Activated CD4-positive, alpha-beta T cell treated with anti-CD3 and anti-CD28 coated beads, Interleukin-2, amount 10 ng/mL, durations not matched to agents 7 days and 5 days (primary cell): ENCODE measurements at regions not wholly inside any gene's neighbourhood (a gene's known extent, or its start where the extent isn't known, plus 50 kb on each side); places are given as distances from the start of the nearest gene placed in this dataset.
"Not testable (repeated sequence)": the region's sequence is repeated elsewhere in the genome, so short reads cannot be mapped to it uniquely, and the experiment has no call there.

Source experiments
- CTCF ChIA-PET: fragments of 350-600 bp; sonication (Branson Sonifier 250); formaldehyde crosslinking; loops from one replicate; lab custom pipeline; 2021; ENCODE audit warnings: antibody characterized with exemption; lab: Charles Lee
- POLR2A ChIA-PET: fragments of 350-600 bp; sonication (Branson Sonifier 250); formaldehyde crosslinking; loops from one replicate; lab custom pipeline; 2021; ENCODE audit warnings: antibody characterized with exemption; lab: Charles Lee
- DNase-seq: peaks from one replicate; pipeline ENCODE4 v3.0.0-alpha.2; 2020
- H3K27ac Mint-ChIP-seq: one replicate; pipeline ENCODE4 v1.8.0; 2021; ENCODE audit warnings: mild to moderate bottlenecking, moderate library complexity, mixed read lengths
- H3K27me3 Mint-ChIP-seq: one replicate; pipeline ENCODE4 v1.8.0; 2021; ENCODE audit warnings: mixed read lengths
- H3K36me3 Mint-ChIP-seq: one replicate; pipeline ENCODE4 v1.8.0; 2021; ENCODE audit warnings: low read depth, mixed read lengths
- H3K4me1 Mint-ChIP-seq: one replicate; pipeline ENCODE4 v1.8.0; 2021; ENCODE audit warnings: mixed read lengths
- H3K4me3 Mint-ChIP-seq: one replicate; pipeline ENCODE4 v1.8.0; 2021; ENCODE audit warnings: mild to moderate bottlenecking, moderate library complexity, mixed read lengths
- H3K9me3 Mint-ChIP-seq: one replicate; pipeline ENCODE4 v1.8.0; 2021; ENCODE audit warnings: mixed read lengths

DNA sequence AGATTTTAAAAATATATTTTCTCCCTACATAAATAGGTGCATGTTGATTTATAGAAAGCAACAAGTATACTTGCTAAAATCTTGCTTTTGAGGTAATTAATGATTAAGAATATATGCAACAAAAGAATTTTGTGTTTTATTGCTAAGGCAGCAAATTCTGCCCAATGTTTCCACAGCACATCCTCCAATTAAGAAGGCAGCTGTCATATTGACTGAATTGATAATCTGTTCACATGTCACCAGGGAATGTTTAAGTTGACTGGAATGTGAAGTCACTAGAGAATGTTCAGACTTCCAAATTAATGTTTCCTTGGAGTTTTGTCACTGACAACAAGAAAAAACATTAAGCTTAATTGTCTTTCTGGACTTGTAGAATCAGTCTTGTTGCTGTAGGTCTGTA, 1602.7 kb upstream of the SLC39A10 start:
- Mint-ChIP-seq H3K9me3 (no peaks in the 10 kb centered on the region), H3K4me3 (no peak overlapping the region), H3K36me3 (no peaks in the 10 kb centered on the region), H3K4me1 (no peaks in the 10 kb centered on the region), H3K27ac (no peak overlapping the region), H3K27me3 (no peaks in the 10 kb centered on the region)
- POLR2A ChIA-PET, result no interaction called here
- DNase-seq, result no peak
- CTCF ChIA-PET, result no interaction called here

DNA sequence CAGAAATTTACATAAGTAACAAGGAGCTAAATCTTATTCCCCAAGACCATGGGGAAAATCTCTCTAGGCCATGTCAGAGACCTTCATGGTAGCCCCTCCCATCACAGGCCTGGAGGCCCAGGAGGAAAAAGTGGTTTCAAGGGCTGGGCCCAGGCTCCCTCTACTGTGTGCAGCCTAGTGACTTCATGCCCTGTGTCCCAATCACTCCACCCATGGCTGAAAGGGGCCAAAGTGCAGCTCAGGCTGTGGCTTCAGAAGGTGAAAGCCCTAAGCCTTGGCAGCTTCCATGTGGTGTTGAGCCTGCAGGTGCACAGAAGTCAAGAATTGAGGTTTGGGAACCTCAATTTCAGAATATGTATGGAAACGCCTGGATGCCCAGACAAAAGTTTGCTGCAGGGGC, 1612.7 kb upstream of the SLC39A10 start:
- ChIA-PET CTCF (no interaction called here), POLR2A (no interaction called here)
- Mint-ChIP-seq H3K9me3 (peaks cover 2% of the 10 kb centered on the region), H3K4me3 (no peak overlapping the region), H3K4me1 (no peaks in the 10 kb centered on the region), H3K27me3 (no peaks in the 10 kb centered on the region), H3K36me3 (no peaks in the 10 kb centered on the region), H3K27ac (no peak overlapping the region)
- no peak for DNase-seq

- H3K4me3 Mint-ChIP-seq, H3K4me1 Mint-ChIP-seq, DNase-seq, H3K9me3 Mint-ChIP-seq, CTCF ChIA-PET, H3K27me3 Mint-ChIP-seq, H3K36me3 Mint-ChIP-seq, POLR2A ChIA-PET, H3K27ac Mint-ChIP-seq: not testable (repeated sequence)
Measured at GRCh38 chr2:194021130-194021529, 1635.9 kb upstream of the SLC39A10 start.

GRCh38 chr2:194020155-194020554, 1636.9 kb upstream of the SLC39A10 start:
- no peaks in the 10 kb centered on the region for H3K9me3 Mint-ChIP-seq
- no peaks in the 10 kb centered on the region for H3K4me1 Mint-ChIP-seq
- DNase-seq, result no peak
- H3K27ac Mint-ChIP-seq, result no peak overlapping the region
- H3K4me3 Mint-ChIP-seq, result no peak overlapping the region
- no peaks in the 10 kb centered on the region for H3K36me3 Mint-ChIP-seq
- no peaks in the 10 kb centered on the region for H3K27me3 Mint-ChIP-seq
- POLR2A ChIA-PET, result no interaction called here
- CTCF ChIA-PET, result no interaction called here

GRCh38 chr2:194015751-194016150, 1641.3 kb upstream of the SLC39A10 start:
- DNase-seq, result no peak
- no peaks in the 10 kb centered on the region for H3K9me3 Mint-ChIP-seq
- no peak overlapping the region for H3K27ac Mint-ChIP-seq
- no peaks in the 10 kb centered on the region for H3K4me1 Mint-ChIP-seq
- H3K36me3 Mint-ChIP-seq, result no peaks in the 10 kb centered on the region
- H3K27me3 Mint-ChIP-seq, result no peaks in the 10 kb centered on the region
- H3K4me3 Mint-ChIP-seq, result no peak overlapping the region
- CTCF ChIA-PET, result no interaction called here
- POLR2A ChIA-PET, result no interaction called here

GRCh38 chr2:194014639-194015038, 1642.4 kb upstream of the SLC39A10 start:
- H3K27ac Mint-ChIP-seq, result no peak overlapping the region
- ChIA-PET CTCF (no interaction called here), POLR2A (no interaction called here)
- H3K9me3 Mint-ChIP-seq, result no peaks in the 10 kb centered on the region
- no peaks in the 10 kb centered on the region for H3K4me1 Mint-ChIP-seq
- DNase-seq, result no peak
- H3K27me3 Mint-ChIP-seq, result no peaks in the 10 kb centered on the region
- no peak overlapping the region for H3K4me3 Mint-ChIP-seq
- no peaks in the 10 kb centered on the region for H3K36me3 Mint-ChIP-seq

DNA sequence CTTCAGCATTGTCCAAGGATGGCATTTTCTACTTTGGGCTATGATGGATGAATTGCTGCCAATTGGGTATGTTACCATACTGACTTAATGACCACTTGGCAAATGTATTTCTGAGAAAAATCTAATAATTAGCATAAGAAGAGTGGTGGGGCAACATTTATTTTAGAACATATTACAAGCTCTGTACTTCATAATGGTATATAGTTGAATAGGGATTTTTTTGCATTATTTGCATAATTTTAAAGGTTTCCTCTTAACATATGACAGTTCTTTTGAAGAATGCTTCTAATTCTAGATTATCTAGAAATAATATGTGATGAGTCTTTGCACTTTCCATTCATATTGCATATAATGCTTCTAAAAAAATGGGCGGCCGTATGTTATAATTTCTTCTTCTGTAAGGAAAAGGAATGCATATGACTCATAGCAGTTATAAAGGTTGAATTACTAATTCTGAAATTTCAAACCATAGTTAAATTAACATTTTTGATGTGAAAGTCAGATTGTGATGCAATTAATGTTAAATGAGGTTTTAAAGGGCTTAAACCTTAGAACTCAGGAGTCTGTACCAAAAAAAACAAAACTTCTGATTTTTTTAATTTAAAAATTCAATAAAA, 1652.3 kb upstream of the SLC39A10 start:
- DNase-seq, result no peak
- no peaks in the 10 kb centered on the region for H3K4me1 Mint-ChIP-seq
- H3K27me3 Mint-ChIP-seq, result no peaks in the 10 kb centered on the region
- no peaks in the 10 kb centered on the region for H3K36me3 Mint-ChIP-seq
- no peaks in the 10 kb centered on the region for H3K9me3 Mint-ChIP-seq
- H3K27ac Mint-ChIP-seq, result no peak overlapping the region
- no peak overlapping the region for H3K4me3 Mint-ChIP-seq
- POLR2A ChIA-PET, result no interaction called here
- CTCF ChIA-PET, result no interaction called here

GRCh38 chr2:194003911-194004310, 1653.1 kb upstream of the SLC39A10 start:
- ChIA-PET POLR2A (no interaction called here), CTCF (no interaction called here)
- Mint-ChIP-seq H3K4me3 (no peak overlapping the region), H3K27ac (no peak overlapping the region), H3K27me3 (no peaks in the 10 kb centered on the region), H3K9me3 (no peaks in the 10 kb centered on the region), H3K36me3 (no peaks in the 10 kb centered on the region), H3K4me1 (no peaks in the 10 kb centered on the region)
- DNase-seq, result no peak

DNA sequence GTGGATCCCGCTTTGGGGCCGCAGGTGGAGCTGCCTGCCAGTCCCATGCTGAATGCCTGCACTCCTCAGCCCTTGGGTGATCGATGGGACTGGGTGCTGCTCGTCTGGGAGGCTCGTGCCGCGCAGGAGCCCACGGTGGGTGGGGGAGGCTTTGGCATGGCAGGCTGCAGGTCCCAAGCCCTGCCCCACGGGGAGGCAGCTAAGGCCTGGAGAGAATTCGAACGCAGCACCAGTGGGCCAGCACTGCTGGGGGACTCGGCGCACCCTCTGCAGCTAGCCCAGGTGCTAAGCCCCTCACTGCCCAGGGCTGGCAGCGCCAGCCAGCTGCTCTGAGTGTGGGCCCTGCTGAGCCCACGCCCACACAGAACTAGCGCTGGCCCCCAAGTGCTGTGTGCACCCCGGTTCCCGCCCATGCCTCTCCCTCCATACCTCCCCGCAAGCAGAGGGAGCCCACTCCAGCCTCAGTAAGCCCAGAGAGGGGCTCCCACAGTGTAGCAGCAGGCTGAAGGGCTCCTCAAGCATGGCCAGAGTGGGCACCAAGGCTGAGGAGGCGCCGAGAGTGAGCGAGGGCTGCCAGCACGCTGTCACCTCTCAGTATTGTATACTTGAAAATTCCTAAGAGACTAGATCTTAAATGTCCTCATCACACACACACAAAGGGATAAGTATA, 1654.2 kb upstream of the SLC39A10 start:
- Mint-ChIP-seq H3K9me3 (no peaks in the 10 kb centered on the region), H3K27me3 (no peaks in the 10 kb centered on the region)
- CTCF ChIA-PET, result no interaction called here

GRCh38 chr2:193990868-193991267, 1666.2 kb upstream of the SLC39A10 start:
- CTCF ChIA-PET, result no interaction called here
- POLR2A ChIA-PET, result no interaction called here
- Mint-ChIP-seq H3K9me3 (no peaks in the 10 kb centered on the region), H3K4me3 (no peak overlapping the region), H3K4me1 (no peaks in the 10 kb centered on the region), H3K27me3 (no peaks in the 10 kb centered on the region), H3K27ac (no peak overlapping the region), H3K36me3 (no peaks in the 10 kb centered on the region)
- DNase-seq, result no peak

More for the DNA sequence above, 1654.2 kb upstream of the SLC39A10 start:
- no peaks in the 10 kb centered on the region for H3K4me1 Mint-ChIP-seq
- H3K27ac Mint-ChIP-seq, result no peak overlapping the region
- no peak for DNase-seq
- H3K36me3 Mint-ChIP-seq, result no peaks in the 10 kb centered on the region
- POLR2A ChIA-PET, result no interaction called here
- no peak overlapping the region for H3K4me3 Mint-ChIP-seq

DNA sequence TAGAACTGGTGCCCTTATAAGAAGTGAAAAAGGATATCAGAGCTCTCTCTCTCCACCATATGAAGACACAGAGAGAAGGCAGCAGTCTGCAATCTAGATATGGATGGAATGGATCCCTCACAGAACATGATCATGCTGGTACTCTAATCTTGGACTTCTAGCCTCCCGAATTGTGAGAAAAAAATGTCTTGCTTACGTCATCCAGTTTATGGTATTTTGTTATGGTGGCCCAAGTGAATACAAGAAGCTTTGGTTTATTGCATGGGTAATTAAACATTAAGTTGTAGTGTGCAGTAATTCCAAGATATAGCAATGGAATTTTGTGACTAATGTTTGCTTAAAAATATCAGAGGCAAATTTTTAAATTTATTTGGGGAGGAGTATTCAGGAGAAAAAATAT, 1667.4 kb upstream of the SLC39A10 start:
- Mint-ChIP-seq H3K4me3 (no peak overlapping the region), H3K4me1 (no peaks in the 10 kb centered on the region), H3K27ac (no peak overlapping the region), H3K36me3 (no peaks in the 10 kb centered on the region), H3K27me3 (no peaks in the 10 kb centered on the region), H3K9me3 (no peaks in the 10 kb centered on the region)
- POLR2A ChIA-PET, result no interaction called here
- CTCF ChIA-PET, result no interaction called here
- DNase-seq, result no peak

DNA sequence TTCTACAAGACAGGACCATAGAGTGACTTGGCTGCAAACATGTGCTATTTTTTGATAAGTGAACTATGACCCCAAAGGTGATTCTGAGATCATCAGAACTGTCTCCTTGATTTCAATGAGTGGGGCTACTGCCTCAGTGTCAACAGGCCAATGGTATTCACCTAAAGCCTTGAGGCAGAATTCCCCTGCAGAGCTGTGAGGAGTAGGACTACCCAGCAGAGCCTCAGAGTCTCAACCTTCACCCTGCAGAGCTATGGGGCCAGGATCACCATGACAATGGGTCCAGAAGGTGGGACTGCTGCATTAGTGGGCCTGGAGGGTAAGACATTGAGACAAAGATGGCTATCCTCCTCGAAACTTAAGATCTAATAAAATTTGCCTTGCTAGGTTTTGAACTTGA, 1668.2 kb upstream of the SLC39A10 start:
- no peaks in the 10 kb centered on the region for H3K27me3 Mint-ChIP-seq
- H3K36me3 Mint-ChIP-seq, result no peaks in the 10 kb centered on the region
- no peaks in the 10 kb centered on the region for H3K4me1 Mint-ChIP-seq
- no peak overlapping the region for H3K4me3 Mint-ChIP-seq
- no peaks in the 10 kb centered on the region for H3K9me3 Mint-ChIP-seq
- POLR2A ChIA-PET, result no interaction called here
- CTCF ChIA-PET, result no interaction called here
- no peak overlapping the region for H3K27ac Mint-ChIP-seq
- DNase-seq, result no peak

GRCh38 chr2:193985272-193985671, 1671.8 kb upstream of the SLC39A10 start:
- H3K27me3 Mint-ChIP-seq, result no peaks in the 10 kb centered on the region
- no peak overlapping the region for H3K4me3 Mint-ChIP-seq
- DNase-seq, result no peak
- H3K27ac Mint-ChIP-seq, result no peak overlapping the region
- ChIA-PET POLR2A (no interaction called here), CTCF (no interaction called here)
- H3K4me1 Mint-ChIP-seq, result no peaks in the 10 kb centered on the region
- H3K9me3 Mint-ChIP-seq, result no peaks in the 10 kb centered on the region
- H3K36me3 Mint-ChIP-seq, result no peaks in the 10 kb centered on the region

- Mint-ChIP-seq H3K4me1 (no peaks in the 10 kb centered on the region), H3K4me3 (no peak overlapping the region), H3K27me3 (no peaks in the 10 kb centered on the region), H3K27ac (no peak overlapping the region), H3K9me3 (peaks cover 5% of the 10 kb centered on the region), H3K36me3 (no peaks in the 10 kb centered on the region)
- ChIA-PET POLR2A (no interaction called here), CTCF (no interaction called here)
- no peak for DNase-seq
Measured at GRCh38 chr2:193980599-193980998, 1676.4 kb upstream of the SLC39A10 start.
